ENCODE measurements at regions not wholly inside any gene's neighbourhood (a gene's known extent, or its start where the extent isn't known, plus 50 kb on each side); places are given as distances from the start of the nearest gene placed in this dataset.

GRCh38 chr13:76795701-76796695, 90.2 kb downstream of the KCTD12 start:
- H3K4me3 ChIP-seq (ENCODE audit: low read depth, poor library complexity, severe bottlenecking) = no peak overlapping the region
- 65 to 86% methylated on average over 5 of the region's 5 CpGs for WGBS, 2 donors
- intact Hi-C loops (cut with DNase I; ENCODE audit: low total_unique reads) = no loop called here
- TF ChIP-seq, protein P1, sequence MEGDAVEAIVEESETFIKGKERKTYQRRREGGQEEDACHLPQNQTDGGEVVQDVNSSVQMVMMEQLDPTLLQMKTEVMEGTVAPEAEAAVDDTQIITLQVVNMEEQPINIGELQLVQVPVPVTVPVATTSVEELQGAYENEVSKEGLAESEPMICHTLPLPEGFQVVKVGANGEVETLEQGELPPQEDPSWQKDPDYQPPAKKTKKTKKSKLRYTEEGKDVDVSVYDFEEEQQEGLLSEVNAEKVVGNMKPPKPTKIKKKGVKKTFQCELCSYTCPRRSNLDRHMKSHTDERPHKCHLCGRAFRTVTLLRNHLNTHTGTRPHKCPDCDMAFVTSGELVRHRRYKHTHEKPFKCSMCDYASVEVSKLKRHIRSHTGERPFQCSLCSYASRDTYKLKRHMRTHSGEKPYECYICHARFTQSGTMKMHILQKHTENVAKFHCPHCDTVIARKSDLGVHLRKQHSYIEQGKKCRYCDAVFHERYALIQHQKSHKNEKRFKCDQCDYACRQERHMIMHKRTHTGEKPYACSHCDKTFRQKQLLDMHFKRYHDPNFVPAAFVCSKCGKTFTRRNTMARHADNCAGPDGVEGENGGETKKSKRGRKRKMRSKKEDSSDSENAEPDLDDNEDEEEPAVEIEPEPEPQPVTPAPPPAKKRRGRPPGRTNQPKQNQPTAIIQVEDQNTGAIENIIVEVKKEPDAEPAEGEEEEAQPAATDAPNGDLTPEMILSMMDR (IDR thresholded peaks at IDR 0.05) = no peak
- TF ChIP-seq POLR2A (IDR thresholded peaks at IDR 0.05) = no peak
- DNase-seq (ENCODE audit: low spot score in 2 of 2) = no peak

GRCh38 chr13:76792731-76793347, 93.4 kb downstream of the KCTD12 start:
- H3K4me3 ChIP-seq (ENCODE audit: low read depth, poor library complexity, severe bottlenecking) = no peak overlapping the region
- WGBS, 2 donors = 20 to 42% methylated on average over 4 of the region's 4 CpGs
- intact Hi-C loops (cut with DNase I; ENCODE audit: low total_unique reads) = no loop called here
- DNase-seq (ENCODE audit: low spot score in 2 of 2) = peak in 1 of 2 donors; percentile 42
- TF ChIP-seq POLR2A (IDR thresholded peaks at IDR 0.05) = no peak
- TF ChIP-seq, protein P1 (IDR thresholded peaks at IDR 0.05) = no peak

GRCh38 chr13:76790980-76791819, 95.0 kb downstream of the KCTD12 start:
- WGBS, 2 donors = 49% methylated on average over 10 of the region's 10 CpGs
- intact Hi-C loops (cut with DNase I; ENCODE audit: low total_unique reads) = no loop called here
- TF ChIP-seq POLR2A (IDR thresholded peaks at IDR 0.05) = no peak
- TF ChIP-seq, protein P1 (IDR thresholded peaks at IDR 0.05) = no peak
- H3K4me3 ChIP-seq (ENCODE audit: low read depth, poor library complexity, severe bottlenecking) = no peak overlapping the region
- no peak for DNase-seq (ENCODE audit: low spot score in 2 of 2)

DNA sequence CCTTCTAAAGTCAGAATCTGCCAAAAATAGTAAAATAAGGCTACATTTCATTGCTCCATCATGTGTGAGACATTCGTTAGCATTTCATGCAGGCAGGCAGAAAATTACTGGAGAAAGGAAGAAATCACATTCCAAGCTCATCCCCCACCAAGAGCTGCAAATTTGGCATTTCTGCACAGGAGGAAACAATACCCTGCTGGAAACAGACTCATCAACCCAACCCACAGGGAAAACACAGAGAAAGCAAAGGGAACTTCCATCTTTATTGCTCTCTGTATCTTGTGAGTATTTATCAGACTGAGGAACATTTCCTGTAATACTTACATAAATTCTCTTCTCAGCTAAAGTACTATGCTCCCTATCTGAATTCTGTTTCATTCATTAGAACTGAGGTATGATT, 95.7 kb downstream of the KCTD12 start:
- DNase-seq (ENCODE audit: low spot score in 2 of 2) = no peak
- intact Hi-C loops (cut with DNase I; ENCODE audit: low total_unique reads) = no loop called here
- no peak overlapping the region for H3K4me3 ChIP-seq (ENCODE audit: low read depth, poor library complexity, severe bottlenecking)
- TF ChIP-seq, protein P1 (IDR thresholded peaks at IDR 0.05) = no peak
- no peak for TF ChIP-seq POLR2A (IDR thresholded peaks at IDR 0.05)
- WGBS, 2 donors = 48 to 50% methylated on average over 1 of the region's 1 CpG

GRCh38 chr13:76783798-76784197, 102.4 kb downstream of the KCTD12 start:
- no peak for DNase-seq (ENCODE audit: low spot score in 2 of 2)
- intact Hi-C loops (cut with DNase I; ENCODE audit: low total_unique reads) = no loop called here
- WGBS, 2 donors = 42 to 72% methylated on average over 3 of the region's 3 CpGs
- TF ChIP-seq POLR2A (IDR thresholded peaks at IDR 0.05) = no peak
- TF ChIP-seq, protein P1 (IDR thresholded peaks at IDR 0.05) = no peak
- no peak overlapping the region for H3K4me3 ChIP-seq (ENCODE audit: low read depth, poor library complexity, severe bottlenecking)
